ENCODE measurements at regions not wholly inside any gene's neighbourhood (a gene's known extent, or its start where the extent isn't known, plus 50 kb on each side); places are given as distances from the start of the nearest gene placed in this dataset.

DNA sequence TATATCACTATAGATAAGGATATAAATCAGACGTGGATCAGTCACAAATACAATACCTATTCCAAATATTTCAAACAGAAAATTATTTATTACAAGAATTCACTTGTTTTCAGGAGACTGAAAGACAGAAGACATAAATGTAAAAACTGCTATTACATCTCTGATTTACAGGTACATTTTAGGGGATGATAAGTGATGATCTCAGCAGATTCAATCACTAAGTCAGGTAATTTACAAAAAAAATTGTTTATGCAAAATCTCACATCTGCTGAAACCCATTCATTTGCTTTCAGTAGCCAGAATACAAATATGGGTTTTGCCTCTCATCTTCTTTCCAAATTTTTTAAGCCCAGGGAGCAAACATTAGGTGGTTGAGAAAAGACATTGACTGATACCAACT, 1648.4 kb upstream of the RAG2 start:
- no peak overlapping the region for H3K4me3 ChIP-seq (replicated peaks in 1 of 3; ENCODE audit: low read depth in 2 of 3, low read length in 3 of 3)
- H3K27ac ChIP-seq (ENCODE audit: low read depth in 1 of 2, low read length in 2 of 2) = no peak overlapping the region
- no peak overlapping the region for H3K4me3 Mint-ChIP-seq
- WGBS (ENCODE audit: insufficient coverage) = no CpG with 5 or more reads among the region's 1 CpG
- no peaks in the 10 kb centered on the region for H4K20me1 ChIP-seq (ENCODE audit: insufficient read depth, low read length)
- no peak for DNase-seq
- no peak overlapping the region for H3K4me2 ChIP-seq (replicated peaks; ENCODE audit: extremely low read depth, low read length, poor library complexity, severe bottlenecking)
- H3K9me3 ChIP-seq (replicated peaks in 1 of 2; ENCODE audit: control insufficient read depth in 1 of 2, insufficient read depth in 1 of 2, low read length in 2 of 2) = peaks cover 16% of the 10 kb centered on the region in 2 donors
- no peak overlapping the region for H3K9ac ChIP-seq (ENCODE audit: insufficient read depth, low read length, poor library complexity, severe bottlenecking)
- TF ChIP-seq, protein P1, sequence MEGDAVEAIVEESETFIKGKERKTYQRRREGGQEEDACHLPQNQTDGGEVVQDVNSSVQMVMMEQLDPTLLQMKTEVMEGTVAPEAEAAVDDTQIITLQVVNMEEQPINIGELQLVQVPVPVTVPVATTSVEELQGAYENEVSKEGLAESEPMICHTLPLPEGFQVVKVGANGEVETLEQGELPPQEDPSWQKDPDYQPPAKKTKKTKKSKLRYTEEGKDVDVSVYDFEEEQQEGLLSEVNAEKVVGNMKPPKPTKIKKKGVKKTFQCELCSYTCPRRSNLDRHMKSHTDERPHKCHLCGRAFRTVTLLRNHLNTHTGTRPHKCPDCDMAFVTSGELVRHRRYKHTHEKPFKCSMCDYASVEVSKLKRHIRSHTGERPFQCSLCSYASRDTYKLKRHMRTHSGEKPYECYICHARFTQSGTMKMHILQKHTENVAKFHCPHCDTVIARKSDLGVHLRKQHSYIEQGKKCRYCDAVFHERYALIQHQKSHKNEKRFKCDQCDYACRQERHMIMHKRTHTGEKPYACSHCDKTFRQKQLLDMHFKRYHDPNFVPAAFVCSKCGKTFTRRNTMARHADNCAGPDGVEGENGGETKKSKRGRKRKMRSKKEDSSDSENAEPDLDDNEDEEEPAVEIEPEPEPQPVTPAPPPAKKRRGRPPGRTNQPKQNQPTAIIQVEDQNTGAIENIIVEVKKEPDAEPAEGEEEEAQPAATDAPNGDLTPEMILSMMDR (IDR thresholded peaks at IDR 0.05) = no peak
- H3K9me3 Mint-ChIP-seq = peaks cover 3 to 12% (median 6%) of the 10 kb centered on the region in 7 donors
- no peak overlapping the region for H3K27ac Mint-ChIP-seq
- H3K27me3 Mint-ChIP-seq (ENCODE audit: low read depth in 3 of 3) = no peaks in the 10 kb centered on the region
- intact Hi-C loops (cut with micrococcal nuclease) = no loop called here
- no peaks in the 10 kb centered on the region for H3K4me1 ChIP-seq (ENCODE audit: control insufficient read depth in 1 of 2, insufficient read depth in 2 of 2, low read length in 2 of 2)
- H3K27me3 ChIP-seq (ENCODE audit: control insufficient read depth in 2 of 2, insufficient read depth in 2 of 2, low read length in 2 of 2) = no peaks in the 10 kb centered on the region
- no peak overlapping the region for H2AFZ ChIP-seq (ENCODE audit: insufficient read depth, low read depth, low read length, poor library complexity, severe bottlenecking)
- no peaks in the 10 kb centered on the region for H3K36me3 Mint-ChIP-seq
- H3K4me1 Mint-ChIP-seq = no peaks in the 10 kb centered on the region
- H3K79me2 ChIP-seq (ENCODE audit: insufficient read depth, low read length) = no peaks in the 10 kb centered on the region
- no peaks in the 10 kb centered on the region for H3K36me3 ChIP-seq (replicated peaks in 1 of 2; ENCODE audit: control insufficient read depth in 1 of 2, insufficient read depth in 2 of 2, low read length in 2 of 2)

DNA sequence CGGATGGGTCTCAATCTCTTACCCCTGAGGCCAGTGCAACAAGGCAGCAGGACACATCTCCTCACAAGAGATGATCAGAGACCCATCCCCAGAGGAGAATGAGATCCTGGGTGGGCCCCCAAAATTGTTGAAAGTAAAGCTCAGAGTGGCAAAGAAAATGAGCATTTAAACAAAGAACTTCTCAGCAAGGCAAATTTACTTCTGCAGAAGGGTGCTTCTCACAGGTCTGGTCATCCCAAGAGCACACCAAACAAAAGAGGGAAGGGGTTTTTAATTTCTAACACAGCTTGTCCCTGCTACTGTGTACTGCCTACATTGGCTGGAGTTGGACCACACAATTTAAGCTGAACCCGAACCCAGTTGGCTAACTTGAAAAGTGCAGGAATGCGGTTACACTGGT, 1628.6 kb upstream of the RAG2 start:
- Histone ChIP-seq H3K27me3 (ENCODE audit: control insufficient read depth in 2 of 2, insufficient read depth in 2 of 2, low read length in 2 of 2) (no peaks in the 10 kb centered on the region), H3K79me2 (ENCODE audit: insufficient read depth, low read length) (no peaks in the 10 kb centered on the region), H3K9me3 (replicated peaks in 1 of 2; ENCODE audit: control insufficient read depth in 1 of 2, insufficient read depth in 1 of 2, low read length in 2 of 2) (peaks cover 34 to 50% of the 10 kb centered on the region in 2 donors), H2AFZ (ENCODE audit: insufficient read depth, low read depth, low read length, poor library complexity, severe bottlenecking) (no peak overlapping the region), H3K4me3 (replicated peaks in 1 of 3; ENCODE audit: low read depth in 2 of 3, low read length in 3 of 3) (no peak overlapping the region), H4K20me1 (ENCODE audit: insufficient read depth, low read length) (no peaks in the 10 kb centered on the region), H3K36me3 (replicated peaks in 1 of 2; ENCODE audit: control insufficient read depth in 1 of 2, insufficient read depth in 2 of 2, low read length in 2 of 2) (no peaks in the 10 kb centered on the region), H3K4me2 (replicated peaks; ENCODE audit: extremely low read depth, low read length, poor library complexity, severe bottlenecking) (no peak overlapping the region), H3K4me1 (ENCODE audit: control insufficient read depth in 1 of 2, insufficient read depth in 2 of 2, low read length in 2 of 2) (no peaks in the 10 kb centered on the region), H3K9ac (ENCODE audit: insufficient read depth, low read length, poor library complexity, severe bottlenecking) (no peak overlapping the region), H3K27ac (ENCODE audit: low read depth in 1 of 2, low read length in 2 of 2) (no peak overlapping the region)
- H3K4me3 Mint-ChIP-seq = no peak overlapping the region
- WGBS (ENCODE audit: insufficient coverage) = 84% methylated on average over 2 of the region's 3 CpGs
- no peak overlapping the region for H3K27ac Mint-ChIP-seq
- intact Hi-C loops (cut with micrococcal nuclease) = no loop called here
- no peaks in the 10 kb centered on the region for H3K36me3 Mint-ChIP-seq
- peaks cover 15 to 41% (median 28%) of the 10 kb centered on the region in 7 donors for H3K9me3 Mint-ChIP-seq
- no peaks in the 10 kb centered on the region for H3K4me1 Mint-ChIP-seq
- H3K27me3 Mint-ChIP-seq (ENCODE audit: low read depth in 3 of 3) = no peaks in the 10 kb centered on the region
- no peak for DNase-seq
- TF ChIP-seq, protein P1 (IDR thresholded peaks at IDR 0.05) = no peak
